NCI-H2171 (cell line): ENCODE measurements at regions not wholly inside any gene's neighbourhood (a gene's known extent, or its start where the extent isn't known, plus 50 kb on each side); places are given as distances from the start of the nearest gene placed in this dataset.
A peak's percentile ranks its signal among the peaks of the same experiment; 100 is the strongest.

Experiments used
- DNase-seq: peaks from one replicate; lab custom pipeline; 2025; lab: John Stamatoyannopoulos, UW

DNA sequence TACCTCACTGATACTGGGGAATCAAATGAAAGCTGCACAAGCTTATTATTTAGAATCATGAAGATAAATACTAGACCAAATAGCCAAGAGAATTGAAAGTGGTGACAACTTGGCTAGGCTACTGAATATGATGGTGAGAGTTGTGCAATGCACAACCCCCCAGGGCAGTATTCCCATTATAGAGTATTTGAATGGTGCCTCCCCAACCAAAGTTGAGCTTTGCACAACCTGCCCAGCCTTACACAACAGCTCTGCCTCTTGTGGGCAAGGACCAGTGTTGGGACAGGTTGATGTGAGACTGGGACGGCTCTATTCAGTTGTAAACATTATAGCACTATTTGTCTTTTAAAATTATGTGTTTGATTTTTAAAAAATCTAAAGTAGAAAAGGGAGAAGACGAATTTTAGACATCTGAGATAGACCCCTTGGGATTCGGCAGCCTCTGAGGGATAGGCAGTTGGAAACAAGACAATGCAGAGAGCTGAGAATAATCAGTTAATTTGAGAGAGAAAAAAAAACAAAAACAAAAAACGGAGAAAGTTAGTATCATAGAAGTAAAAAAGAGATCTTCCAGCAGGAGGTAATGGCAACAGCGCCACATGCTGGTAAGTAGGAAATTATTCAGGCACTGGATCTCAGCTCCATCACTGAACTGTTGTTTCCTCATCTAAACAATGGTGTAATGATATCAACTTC lies 91.0 kb upstream of the KCNA3 start:
- peak; percentile 39 for DNase-seq

GRCh38 chr1:110763149-110763548 lies 88.4 kb upstream of the KCNA3 start:
- no peak for DNase-seq

DNA sequence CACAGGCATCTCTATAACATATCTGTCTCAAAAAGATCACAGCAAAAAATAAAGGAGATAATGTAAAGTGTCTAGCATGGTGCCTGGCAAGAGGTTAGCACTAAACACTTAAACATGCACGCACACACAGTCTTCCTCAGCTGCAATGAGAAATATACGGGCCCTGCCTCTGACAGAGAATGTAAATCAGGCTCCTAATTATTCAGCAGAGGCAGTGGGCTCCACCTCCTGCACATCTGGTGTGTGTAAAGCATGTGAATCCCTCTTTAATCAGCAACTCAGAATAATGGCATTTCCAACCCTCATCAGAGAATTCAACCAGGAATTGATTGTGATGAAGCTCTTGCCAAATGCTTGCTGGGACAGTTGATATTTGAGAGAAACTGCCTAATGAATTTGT lies 85.6 kb upstream of the KCNA3 start:
- DNase-seq = no peak

- DNase-seq = peak; percentile 94
These were observed 81.8 kb upstream of the KCNA3 start for GRCh38 chr1:110756506-110756905.

DNA sequence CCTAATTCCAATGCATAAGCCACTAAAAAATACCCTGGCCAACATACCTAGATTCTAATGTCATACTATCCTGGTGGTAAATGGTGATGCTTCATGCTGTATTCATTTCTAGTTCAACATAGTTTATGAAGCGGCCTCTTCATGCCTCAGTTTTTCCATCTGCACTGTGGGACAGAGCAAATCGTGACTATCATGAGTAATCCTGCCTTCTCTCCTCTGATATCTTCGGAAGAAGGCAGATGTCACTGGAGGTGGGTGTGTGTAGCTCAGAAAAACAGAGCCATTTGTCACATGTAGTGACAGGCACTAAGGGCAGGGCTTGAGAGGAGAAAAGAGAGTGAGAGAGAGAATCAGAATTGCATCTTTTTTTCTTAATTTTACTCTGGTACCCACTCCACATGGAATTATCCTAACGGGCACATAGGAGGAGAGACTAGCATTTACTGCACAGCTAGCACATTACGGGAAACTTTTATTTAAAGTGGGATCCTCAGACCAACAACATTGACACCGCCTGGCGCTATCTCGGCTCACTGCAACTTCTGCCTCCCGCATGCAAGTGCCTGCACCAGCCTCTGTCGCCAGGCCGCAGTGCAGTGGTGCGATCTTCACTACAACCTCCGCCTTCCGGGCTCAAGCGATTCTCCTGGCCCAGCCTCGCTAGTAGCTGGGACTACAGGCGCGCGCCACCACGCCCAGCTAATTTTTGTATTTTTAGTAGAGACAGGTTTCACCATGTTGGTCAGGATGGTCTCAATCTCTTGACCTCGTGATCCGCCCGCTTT lies 78.4 kb upstream of the KCNA3 start:
- no peak for DNase-seq

DNA sequence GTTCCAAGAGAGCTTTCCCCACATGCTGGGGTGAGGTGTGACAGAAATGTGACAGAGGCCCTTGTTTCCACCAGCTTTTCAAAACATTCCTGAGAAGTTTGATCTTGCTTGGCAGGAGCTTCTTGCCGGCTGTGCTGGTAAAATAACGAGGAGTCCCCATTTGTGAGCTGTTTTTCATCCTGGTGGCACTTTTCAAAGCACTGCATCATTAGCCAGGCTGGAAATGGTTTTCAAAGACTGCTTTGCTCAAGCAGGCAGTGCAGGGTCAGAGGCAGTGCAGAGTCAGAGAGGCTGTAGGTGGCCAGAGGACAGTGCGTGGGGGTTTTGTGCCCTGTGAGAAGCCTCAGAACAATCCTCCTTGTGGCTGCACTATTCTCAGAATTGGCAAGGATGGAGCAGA lies 75.8 kb upstream of the KCNA3 start:
- no peak for DNase-seq

DNA sequence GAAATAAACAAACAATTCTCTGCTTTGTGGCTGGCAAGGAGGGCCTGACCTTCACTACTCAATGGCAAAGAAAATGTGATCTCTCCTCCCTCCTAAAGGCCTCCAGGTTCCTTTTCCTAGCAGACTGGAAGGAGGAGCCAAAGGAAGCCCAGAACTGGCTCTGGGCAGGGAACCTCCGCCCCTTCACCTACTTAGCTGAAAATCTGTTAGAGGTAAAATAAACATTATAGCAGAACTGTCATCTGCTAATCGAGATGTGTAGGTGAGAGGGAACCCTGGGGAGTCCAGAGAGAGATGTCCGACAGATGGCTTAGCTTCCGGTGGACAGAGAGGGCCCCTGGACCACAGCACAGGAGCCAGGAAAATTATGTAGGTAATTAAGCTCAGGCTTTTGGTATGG lies 75.2 kb upstream of the KCNA3 start:
- peak; percentile 52 for DNase-seq

- no peak for DNase-seq
These were observed 72.0 kb upstream of the KCNA3 start for GRCh38 chr1:110746644-110747259.

- no peak for DNase-seq
These were observed 68.7 kb upstream of the KCNA3 start for GRCh38 chr1:110743397-110743796.

GRCh38 chr1:110736900-110737605 lies 62.3 kb upstream of the KCNA3 start:
- no peak for DNase-seq

DNA sequence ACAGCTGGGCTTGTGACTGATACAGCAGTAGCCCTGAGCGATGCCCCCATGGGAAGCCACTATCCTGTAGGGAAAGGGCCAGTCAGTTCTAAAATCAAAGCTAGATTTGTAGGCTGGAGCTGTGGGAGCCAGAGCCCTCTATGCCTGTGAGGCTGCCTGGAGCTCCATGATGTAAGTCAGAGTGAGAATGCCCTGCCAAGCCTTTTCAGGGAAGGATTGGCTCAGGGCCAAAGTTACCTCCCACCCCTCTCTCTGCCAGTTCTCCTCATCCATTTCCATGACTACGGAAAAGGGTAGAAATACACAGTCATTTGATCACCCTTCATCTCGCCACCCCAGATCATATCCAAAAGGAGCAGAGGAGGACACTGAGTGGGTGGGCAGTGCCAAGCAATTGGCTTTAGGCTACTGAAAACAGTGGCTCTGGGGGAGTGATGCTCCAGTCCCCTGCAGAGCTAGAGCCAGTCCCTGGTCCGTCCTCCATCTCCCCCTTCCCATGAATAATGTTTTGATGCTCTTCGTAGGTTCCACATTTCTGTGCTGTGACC lies 59.5 kb upstream of the KCNA3 start:
- DNase-seq = peak; percentile 33

DNA sequence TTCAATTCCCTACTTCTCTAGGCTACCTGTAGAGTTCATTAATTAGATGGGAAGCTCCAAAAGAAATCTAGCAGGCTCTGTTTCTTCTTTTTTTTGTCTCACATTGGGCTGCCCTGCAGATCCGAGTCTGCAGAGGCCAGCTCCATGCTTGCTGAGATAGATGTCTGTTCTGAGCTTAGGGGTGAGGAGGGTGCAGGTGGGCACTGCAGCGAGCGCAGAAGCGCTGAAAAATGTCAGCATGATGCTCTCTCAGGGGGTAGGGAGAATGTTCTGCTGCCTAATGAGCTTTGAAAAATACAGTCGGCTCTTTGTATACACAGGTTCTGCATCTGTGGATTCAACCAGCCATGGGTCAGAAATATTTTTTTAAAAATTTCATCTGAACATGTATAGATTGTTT lies 56.8 kb upstream of the KCNA3 start:
- DNase-seq = no peak

- no peak for DNase-seq
These were observed 53.8 kb upstream of the KCNA3 start for GRCh38 chr1:110728388-110729001.

DNA sequence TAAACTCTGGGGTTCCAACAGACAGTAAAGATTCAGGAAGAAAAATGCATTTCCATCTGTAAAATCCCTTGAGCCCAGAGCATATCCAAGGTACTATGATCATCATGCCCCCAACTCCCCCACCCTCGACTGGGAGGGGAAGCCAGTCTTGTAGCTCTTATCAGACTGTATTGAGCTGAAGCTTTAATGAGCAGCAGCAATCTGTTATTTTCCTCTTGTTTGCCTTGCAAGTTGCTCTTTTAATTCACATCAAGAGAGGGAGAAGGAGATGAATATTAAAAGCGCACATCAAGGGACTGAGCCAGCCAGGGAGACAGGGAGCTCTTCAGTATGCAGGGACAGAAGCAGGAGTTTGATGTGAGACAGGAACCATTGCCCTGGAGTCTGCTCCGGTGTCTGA lies 52.5 kb upstream of the KCNA3 start:
- no peak for DNase-seq

- DNase-seq = no peak
These were observed 52.0 kb upstream of the KCNA3 start for GRCh38 chr1:110726755-110727154.
